K562 (cell line): ENCODE measurements at regions not wholly inside any gene's neighbourhood (a gene's known extent, or its start where the extent isn't known, plus 50 kb on each side); places are given as distances from the start of the nearest gene placed in this dataset.

ENCODE experiments used
- ATAC-seq: fragments of 200-7000 bp; cut with Tn5 transposase; 3 replicates; pipeline ENCODE4 v1.9.1; 2020; ENCODE audit warnings: moderate library complexity
- BruUV-seq: library from RNA; stranded (reverse); fragments of 400-500 nt; replicated peaks from 2 replicates; lab custom pipeline; 2021; lab: Mats Ljungman, UMichigan
- CTCF ChIA-PET: fragments of 300-600 bp; formaldehyde crosslinking; extraction: SDS; loops from one replicate; lab custom pipeline; 2021; ENCODE audit warnings: low intra/inter-chr PET ratio; lab: Yijun Ruan, JAX
- POLR2A ChIA-PET: fragments of 300-600, 350-650 bp; sonication (Branson Sonifier 250); formaldehyde crosslinking; extraction: SDS; loops from one replicate; lab custom pipeline; 2021; ENCODE audit warnings: antibody characterized with exemption, inconsistent platforms; lab: Yijun Ruan, JAX
- DNase-seq, 4 experiments: peaks; one replicate each; pipeline versions ENCODE4 v3.0.0 to v3.0.0-alpha.2; 2011 to 2018; ENCODE audit warnings: low spot score in 3 of 4, mixed read lengths in 3 of 4; ENCODE audit errors: extremely low read depth in 1 of 4
- FAIRE-seq: peaks from 2 replicates; lab custom pipeline; 2011; peaks lifted over from hg19 to GRCh38; lab: Jason Lieb, UNC
- H2AFZ ChIP-seq: 2 replicates; pipeline ENCODE4 v1.6.0; 2011; ENCODE audit warnings: low read depth, low read length, control low read depth, inconsistent platforms
- H3K27ac ChIP-seq: fragments of 200-600 bp; 3 replicates; pipeline ENCODE4 v1.8.0; 2011; ENCODE audit warnings: low read depth, mild to moderate bottlenecking, control low read depth, inconsistent platforms, low read length, moderate library complexity, mixed read lengths; ENCODE audit errors: extremely low read depth
- H3K27me3 ChIP-seq, 2 experiments: fragments of 300-600 bp in 1 of 2; 2 replicates in 1 of 2; 3 replicates in 1 of 2; pipeline versions ENCODE4 v1.6.0 to v1.8.0; 2011; ENCODE audit warnings: inconsistent platforms in 2 of 2, low read length in 2 of 2, mild to moderate bottlenecking in 1 of 2, mixed read lengths in 1 of 2, moderate library complexity in 1 of 2; ENCODE audit not compliant: control insufficient read depth in 2 of 2, insufficient read depth in 2 of 2
- H3K36me3 ChIP-seq: fragments of 300-600 bp; 3 replicates; pipeline ENCODE4 v1.8.0; 2011; ENCODE audit warnings: mild to moderate bottlenecking, low read length, inconsistent platforms; ENCODE audit not compliant: control insufficient read depth, insufficient read depth
- H3K4me1 ChIP-seq, 2 experiments: fragments of 200-600 bp in 1 of 2; replicated peaks in 1 of 2; 2 replicates in 1 of 2; 3 replicates in 1 of 2; pipeline versions ENCODE4 v1.5.1 to v1.8.0; 2011; ENCODE audit warnings: inconsistent platforms in 2 of 2, low read length in 2 of 2, mild to moderate bottlenecking in 1 of 2, mixed read lengths in 1 of 2, moderate library complexity in 1 of 2; ENCODE audit not compliant: control insufficient read depth in 2 of 2, insufficient read depth in 2 of 2
- H3K4me2 ChIP-seq: 2 replicates; pipeline ENCODE4 v1.6.1; 2011; ENCODE audit warnings: low read length, control low read depth, inconsistent platforms, mixed read lengths; ENCODE audit not compliant: insufficient read depth
- H3K4me3 ChIP-seq: fragments of 200-600 bp; sonication (generic), shearing (Covaris generic); 2 replicates; pipeline ENCODE4 v1.5.1; 2016; ENCODE audit warnings: control low read depth, inconsistent platforms
- H3K79me2 ChIP-seq: fragments of 200-600 bp; 3 replicates; pipeline ENCODE4 v1.8.0; 2011; ENCODE audit warnings: low read length, inconsistent platforms; ENCODE audit not compliant: control insufficient read depth, insufficient read depth
- H3K9ac ChIP-seq, 2 experiments: 2 replicates each; pipeline versions ENCODE4 v1.6.0 to v1.6.1; 2011; ENCODE audit warnings: low read depth in 2 of 2, low read length in 2 of 2, control low read depth in 1 of 2, inconsistent platforms in 1 of 2, mild to moderate bottlenecking in 1 of 2, mixed read lengths in 1 of 2; ENCODE audit not compliant: insufficient read depth in 1 of 2
- H3K9me1 ChIP-seq: one replicate; pipeline ENCODE4 v1.6.0; 2011; ENCODE audit warnings: inconsistent platforms, mild to moderate bottlenecking, low read length, moderate library complexity; ENCODE audit not compliant: control insufficient read depth, insufficient read depth
- H3K9me3 ChIP-seq: replicated peaks from 2 replicates; pipeline ENCODE4 v1.5.1; 2011; ENCODE audit warnings: low read depth, low read length, inconsistent platforms; ENCODE audit not compliant: control insufficient read depth, insufficient read depth
- H4K20me1 ChIP-seq: replicated peaks from 2 replicates; pipeline ENCODE4 v1.6.1; 2011; ENCODE audit warnings: low read length, inconsistent platforms, mixed read lengths; ENCODE audit not compliant: control insufficient read depth, insufficient read depth
- ATF1 ChIP-seq, 2 experiments: fragments of 450-650 bp in 1 of 2; IDR thresholded peaks; 2 replicates each; pipeline ENCODE4 v1.6.1; 2016; ENCODE audit warnings: missing compliant biosample characterization in 1 of 2, missing genetic modification characterization in 1 of 2
- CHD4 ChIP-seq: fragments of 200-600 bp; sonication (generic); IDR thresholded peaks from 3 replicates; pipeline ENCODE4 v1.6.1; 2012; ENCODE audit warnings: low read depth, mild to moderate bottlenecking, mixed read lengths, low read length, inconsistent platforms; ENCODE audit not compliant: insufficient read depth, insufficient replicate concordance, poor library complexity, severe bottlenecking
- GTF3C2 ChIP-seq: IDR thresholded peaks from 3 replicates; pipeline ENCODE4 v1.6.1; 2011; ENCODE audit warnings: borderline replicate concordance, mild to moderate bottlenecking, moderate library complexity; ENCODE audit not compliant: insufficient read length; ENCODE audit errors: extremely low read depth
- HDAC2 ChIP-seq: fragments of 450-650 bp; IDR thresholded peaks from 2 replicates; pipeline ENCODE4 v1.6.1; 2016; ENCODE audit warnings: mild to moderate bottlenecking
- JUNB ChIP-seq: fragments of 450-650 bp; formaldehyde crosslinking; conservative IDR thresholded peaks from 2 replicates; pipeline ENCODE4 v1.4.0; 2020; ENCODE audit warnings: mild to moderate bottlenecking
- NFRKB ChIP-seq: fragments of 450-650 bp; IDR thresholded peaks from 2 replicates; pipeline ENCODE4 v1.6.1; 2016; ENCODE audit warnings: low read depth
- RBM25 ChIP-seq: fragments of 200-400 bp; formaldehyde crosslinking; IDR thresholded peaks from 2 replicates; pipeline ENCODE4 v1.6.1; 2018; ENCODE audit warnings: low read length, low read depth, moderate library complexity; ENCODE audit not compliant: severe bottlenecking
- RFX7 ChIP-seq: fragments of 250-450 bp; sonication (Bioruptor Pico); IDR thresholded peaks from 2 replicates; pipeline ENCODE4 v1.5.1; 2021; ENCODE audit warnings: mild to moderate bottlenecking
- TCF7L2 ChIP-seq: fragments of 150-350 bp; IDR thresholded peaks from 2 replicates; pipeline ENCODE4 v1.6.1; 2016; ENCODE audit warnings: low read depth, mild to moderate bottlenecking, low read length, moderate library complexity
- TFAP4 ChIP-seq: sonication (generic); formaldehyde crosslinking; IDR thresholded peaks from 2 replicates; pipeline ENCODE4 v1.8.0; 2022; ENCODE audit warnings: missing genetic modification reagents, mild to moderate bottlenecking, moderate library complexity, borderline replicate concordance
- ZNF274 ChIP-seq: IDR thresholded peaks from 2 replicates; pipeline ENCODE4 v1.6.1; 2011; ENCODE audit warnings: low read depth, mild to moderate bottlenecking, low read length, moderate library complexity, borderline replicate concordance
- ZNF354B ChIP-seq: fragments of 250-450 bp; sonication (Bioruptor Pico); IDR thresholded peaks from 2 replicates; pipeline ENCODE4 v1.4.0; 2020
- ZNF778 ChIP-seq: fragments of 450-650 bp; formaldehyde crosslinking; IDR thresholded peaks from 2 replicates; pipeline ENCODE4 v1.4.0; 2020; ENCODE audit warnings: mild to moderate bottlenecking, moderate library complexity
- WGBS: fragments of 100-300 bp; shearing (Covaris generic); methylation state at CpG from one replicate; pipeline ENCODE4 v1.1.6; 2016; ENCODE audit warnings: low coverage, mixed read lengths; ENCODE audit not compliant: insufficient coverage; ENCODE audit errors: missing lambda C conversion rate; 5-methylcytosine and 5-hydroxymethylcytosine counted together
- in situ Hi-C: fragments of 300-500 bp; cut with MboI; formaldehyde crosslinking; loops from 4 replicates; pipeline ENCODE4 v1.15.0; 2018; ENCODE audit warnings: inconsistent platforms, mixed read lengths
- intact Hi-C: fragments of 100-400 bp; cut with micrococcal nuclease; formaldehyde crosslinking; loops from 2 replicates; pipeline ENCODE4 v1.14.2; 2022

- no peaks in the 10 kb centered on the region for H3K4me1 ChIP-seq
- no peaks in the 10 kb centered on the region for H3K9me1 ChIP-seq
- WGBS = under 1% methylated on average over 6 of the region's 6 CpGs
- no peaks in the 10 kb centered on the region for H3K36me3 ChIP-seq
- ATAC-seq (no peak), FAIRE-seq (no peak), DNase-seq (no peak)
- H3K9me3 ChIP-seq = no peaks in the 10 kb centered on the region
- CTCF ChIA-PET = no interaction called here
- intact Hi-C loops = no loop called here
- no peaks in the 10 kb centered on the region; a peak in 1 of 5 replicates for H3K27me3 ChIP-seq
- no peak overlapping the region for H3K4me2 ChIP-seq
- H3K27ac ChIP-seq = no peak overlapping the region
- H3K79me2 ChIP-seq = no peaks in the 10 kb centered on the region
- POLR2A ChIA-PET = no interaction called here
- H4K20me1 ChIP-seq = no peaks in the 10 kb centered on the region
- TF ChIP-seq ZNF354B (CRISPR knock-in tag) = no peak
- no peak for TF ChIP-seq RFX7 (CRISPR knock-in tag)
- in situ Hi-C loops = no loop called here
- H3K9ac ChIP-seq = no peak overlapping the region
- no TSS peak for BruUV-seq
- no peak overlapping the region for H2AFZ ChIP-seq
- no peak overlapping the region for H3K4me3 ChIP-seq
These were observed 104.7 kb downstream of the MYCN start for GRCh38 chr2:16044946-16045456.

GRCh38 chr2:16043627-16044026 lies 103.3 kb downstream of the MYCN start:
- intact Hi-C loops (no loop called here), in situ Hi-C loops (no loop called here)
- CTCF ChIA-PET = no interaction called here
- no peaks in the 10 kb centered on the region for H3K79me2 ChIP-seq
- no peaks in the 10 kb centered on the region for H3K9me1 ChIP-seq
- no peak overlapping the region for H3K9ac ChIP-seq
- H3K4me2 ChIP-seq = no peak overlapping the region
- no peaks in the 10 kb centered on the region for H4K20me1 ChIP-seq
- no peak overlapping the region for H3K4me3 ChIP-seq
- WGBS = 0% methylated on average over 2 of the region's 2 CpGs
- FAIRE-seq (no peak), ATAC-seq (no peak), DNase-seq (no peak)
- POLR2A ChIA-PET = no interaction called here
- H3K27me3 ChIP-seq = peaks cover 2% of the 10 kb centered on the region in 2 experiments; a peak in 3 of 5 replicates
- H3K4me1 ChIP-seq = no peaks in the 10 kb centered on the region
- no peak overlapping the region for H2AFZ ChIP-seq
- H3K36me3 ChIP-seq = no peaks in the 10 kb centered on the region
- no peaks in the 10 kb centered on the region for H3K9me3 ChIP-seq
- no peak overlapping the region for H3K27ac ChIP-seq
- no TSS peak for BruUV-seq
- TF ChIP-seq ZNF778 (CRISPR knock-in tag) (no peak), NFRKB (no peak), JUNB (CRISPR knock-in tag) (no peak), ATF1 (CRISPR knock-in tag; IDR thresholded peaks at IDR 0.05) (no peak), ATF1 (tag; IDR thresholded peaks at IDR 0.05) (no peak), ZNF274 (no peak), RBM25 (no peak), HDAC2 (no peak), TCF7L2 (no peak), GTF3C2 (no peak), CHD4 (no peak), TFAP4 (CRISPR knock-in tag) (no peak)
